ENCODE measurements at regions not wholly inside any gene's neighbourhood (a gene's known extent, or its start where the extent isn't known, plus 50 kb on each side); places are given as distances from the start of the nearest gene placed in this dataset.

- no peak for TF ChIP-seq CTCF (IDR thresholded peaks at IDR 0.05; ENCODE audit: insufficient read depth, low read length, poor library complexity, severe bottlenecking)
- DNase-seq (ENCODE audit: extremely low read depth, insufficient read length) = no peak
- no peak overlapping the region for H3K4me3 ChIP-seq (replicated peaks; ENCODE audit: low read depth, low read length)
- no peaks in the 10 kb centered on the region for H3K36me3 ChIP-seq (ENCODE audit: control insufficient read depth, insufficient read depth, low read length)
- H3K27me3 ChIP-seq (replicated peaks; ENCODE audit: control insufficient read depth, insufficient read depth, low read length) = no peaks in the 10 kb centered on the region
Measured at GRCh38 chr1:199405634-199406196, 621.8 kb upstream of the NR5A2 start.

- Histone ChIP-seq H3K27me3 (replicated peaks; ENCODE audit: control insufficient read depth, insufficient read depth, low read length) (no peaks in the 10 kb centered on the region), H3K36me3 (ENCODE audit: control insufficient read depth, insufficient read depth, low read length) (no peaks in the 10 kb centered on the region), H3K4me3 (replicated peaks; ENCODE audit: low read depth, low read length) (no peak overlapping the region)
- no peak for DNase-seq (ENCODE audit: extremely low read depth, insufficient read length)
- no peak for TF ChIP-seq CTCF (IDR thresholded peaks at IDR 0.05; ENCODE audit: insufficient read depth, low read length, poor library complexity, severe bottlenecking)
Measured at GRCh38 chr1:199410462-199410861, 617.0 kb upstream of the NR5A2 start.

GRCh38 chr1:199411506-199411905, 616.0 kb upstream of the NR5A2 start:
- Histone ChIP-seq H3K27me3 (replicated peaks; ENCODE audit: control insufficient read depth, insufficient read depth, low read length) (no peaks in the 10 kb centered on the region), H3K36me3 (ENCODE audit: control insufficient read depth, insufficient read depth, low read length) (no peaks in the 10 kb centered on the region), H3K4me3 (replicated peaks; ENCODE audit: low read depth, low read length) (no peak overlapping the region)
- no peak for DNase-seq (ENCODE audit: extremely low read depth, insufficient read length)
- no peak for TF ChIP-seq CTCF (IDR thresholded peaks at IDR 0.05; ENCODE audit: insufficient read depth, low read length, poor library complexity, severe bottlenecking)

- TF ChIP-seq CTCF (IDR thresholded peaks at IDR 0.05; ENCODE audit: insufficient read depth, low read length, poor library complexity, severe bottlenecking) = no peak
- no peak for DNase-seq (ENCODE audit: extremely low read depth, insufficient read length)
Measured at GRCh38 chr1:199422206-199422605, 605.3 kb upstream of the NR5A2 start.

GRCh38 chr1:199447906-199448305, 579.6 kb upstream of the NR5A2 start:
- no peak for TF ChIP-seq CTCF (IDR thresholded peaks at IDR 0.05; ENCODE audit: insufficient read depth, low read length, poor library complexity, severe bottlenecking)

More at GRCh38 chr1:199422206-199422605, 605.3 kb upstream of the NR5A2 start:
- no peak overlapping the region for H3K4me3 ChIP-seq (replicated peaks; ENCODE audit: low read depth, low read length)
- H3K36me3 ChIP-seq (ENCODE audit: control insufficient read depth, insufficient read depth, low read length) = no peaks in the 10 kb centered on the region
- H3K27me3 ChIP-seq (replicated peaks; ENCODE audit: control insufficient read depth, insufficient read depth, low read length) = no peaks in the 10 kb centered on the region

DNA sequence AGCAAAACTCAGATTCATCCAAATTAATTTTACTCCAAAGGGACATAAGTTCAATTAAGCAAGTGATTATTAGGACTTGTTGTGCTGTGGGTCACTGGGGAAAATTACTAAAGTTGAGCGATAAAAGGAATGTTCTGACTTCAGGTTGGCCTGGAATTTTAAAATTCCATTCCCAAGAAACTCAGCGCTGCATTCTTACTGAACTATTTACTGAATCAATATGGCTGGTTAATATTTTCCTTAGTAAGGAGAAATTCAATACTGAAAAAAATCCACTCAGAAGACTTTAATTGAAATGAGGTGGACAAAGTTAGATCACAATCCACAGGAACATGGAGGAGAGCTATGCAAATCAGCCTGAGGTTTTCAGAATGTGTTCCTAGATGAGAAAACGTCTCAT, 578.9 kb upstream of the NR5A2 start:
- no peaks in the 10 kb centered on the region for H3K36me3 ChIP-seq (ENCODE audit: control insufficient read depth, insufficient read depth, low read length)
- H3K4me3 ChIP-seq (replicated peaks; ENCODE audit: low read depth, low read length) = no peak overlapping the region
- H3K27me3 ChIP-seq (replicated peaks; ENCODE audit: control insufficient read depth, insufficient read depth, low read length) = no peaks in the 10 kb centered on the region
- TF ChIP-seq CTCF (IDR thresholded peaks at IDR 0.05; ENCODE audit: insufficient read depth, low read length, poor library complexity, severe bottlenecking) = no peak
- DNase-seq (ENCODE audit: extremely low read depth, insufficient read length) = no peak

More at GRCh38 chr1:199447906-199448305, 579.6 kb upstream of the NR5A2 start:
- DNase-seq (ENCODE audit: extremely low read depth, insufficient read length) = no peak
- H3K4me3 ChIP-seq (replicated peaks; ENCODE audit: low read depth, low read length) = no peak overlapping the region
- H3K36me3 ChIP-seq (ENCODE audit: control insufficient read depth, insufficient read depth, low read length) = no peaks in the 10 kb centered on the region
- H3K27me3 ChIP-seq (replicated peaks; ENCODE audit: control insufficient read depth, insufficient read depth, low read length) = no peaks in the 10 kb centered on the region

Data from GM06990 (cell line).